22Rv1 (cell line): ENCODE measurements at regions not wholly inside any gene's neighbourhood (a gene's known extent, or its start where the extent isn't known, plus 50 kb on each side); places are given as distances from the start of the nearest gene placed in this dataset.

Experiments
- H3K27ac ChIP-seq: fragments of 450-650 bp; 2 replicates; pipeline ENCODE4 v1.5.1; 2017
- ZFX ChIP-seq: fragments of 450-650 bp; IDR thresholded peaks from 2 replicates; pipeline ENCODE4 v1.6.1; 2017; ENCODE audit warnings: antibody characterized with exemption, borderline replicate concordance
- TF ChIP-seq, protein P1 (sequence below): fragments of 450-650 bp; IDR thresholded peaks from 2 replicates; pipeline ENCODE4 v1.5.1; 2017; ENCODE audit warnings: mild to moderate bottlenecking

DNA sequence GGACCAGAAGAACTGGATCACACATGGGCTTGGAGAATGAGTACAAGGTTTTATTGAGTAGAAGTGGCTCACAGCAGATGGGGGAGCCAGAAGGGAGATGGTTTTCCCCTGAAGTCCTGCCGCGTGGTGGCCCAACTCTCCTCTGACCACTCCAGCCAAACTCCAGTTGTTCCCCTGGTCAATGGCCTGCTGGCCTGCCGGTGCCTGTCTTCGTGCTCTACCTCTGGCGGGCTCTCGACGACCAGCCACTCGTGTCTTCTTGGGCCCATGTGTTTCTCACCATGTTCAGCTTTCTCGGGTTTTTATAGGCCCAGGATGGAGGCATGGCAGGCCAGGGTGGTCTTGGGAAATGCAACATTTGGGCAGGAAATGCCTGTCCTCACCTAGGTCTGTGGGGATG, 519.6 kb downstream of the CYLC2 start:
- TF ChIP-seq, protein P1, sequence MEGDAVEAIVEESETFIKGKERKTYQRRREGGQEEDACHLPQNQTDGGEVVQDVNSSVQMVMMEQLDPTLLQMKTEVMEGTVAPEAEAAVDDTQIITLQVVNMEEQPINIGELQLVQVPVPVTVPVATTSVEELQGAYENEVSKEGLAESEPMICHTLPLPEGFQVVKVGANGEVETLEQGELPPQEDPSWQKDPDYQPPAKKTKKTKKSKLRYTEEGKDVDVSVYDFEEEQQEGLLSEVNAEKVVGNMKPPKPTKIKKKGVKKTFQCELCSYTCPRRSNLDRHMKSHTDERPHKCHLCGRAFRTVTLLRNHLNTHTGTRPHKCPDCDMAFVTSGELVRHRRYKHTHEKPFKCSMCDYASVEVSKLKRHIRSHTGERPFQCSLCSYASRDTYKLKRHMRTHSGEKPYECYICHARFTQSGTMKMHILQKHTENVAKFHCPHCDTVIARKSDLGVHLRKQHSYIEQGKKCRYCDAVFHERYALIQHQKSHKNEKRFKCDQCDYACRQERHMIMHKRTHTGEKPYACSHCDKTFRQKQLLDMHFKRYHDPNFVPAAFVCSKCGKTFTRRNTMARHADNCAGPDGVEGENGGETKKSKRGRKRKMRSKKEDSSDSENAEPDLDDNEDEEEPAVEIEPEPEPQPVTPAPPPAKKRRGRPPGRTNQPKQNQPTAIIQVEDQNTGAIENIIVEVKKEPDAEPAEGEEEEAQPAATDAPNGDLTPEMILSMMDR = no peak
- TF ChIP-seq ZFX = no peak
- H3K27ac ChIP-seq = no peak overlapping the region

DNA sequence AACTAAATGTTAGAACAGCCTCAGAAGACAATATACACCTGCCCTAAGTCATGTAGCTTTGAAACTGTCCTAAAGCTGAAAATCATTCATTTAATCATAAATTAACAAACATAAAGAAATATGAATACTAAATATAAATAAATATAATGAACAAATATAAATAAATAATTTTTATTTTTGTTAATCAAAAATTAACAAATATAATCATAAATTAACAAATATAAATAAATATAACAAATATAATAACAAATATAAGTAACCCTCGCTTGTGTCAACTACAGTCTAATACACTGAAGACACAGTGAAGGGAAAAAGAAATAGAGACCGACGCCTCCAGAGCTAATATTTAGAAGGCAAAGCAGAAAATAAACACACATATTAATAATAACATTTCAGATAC, 527.3 kb downstream of the CYLC2 start:
- TF ChIP-seq, protein P1 = no peak
- TF ChIP-seq ZFX = no peak
- H3K27ac ChIP-seq = no peak overlapping the region

DNA sequence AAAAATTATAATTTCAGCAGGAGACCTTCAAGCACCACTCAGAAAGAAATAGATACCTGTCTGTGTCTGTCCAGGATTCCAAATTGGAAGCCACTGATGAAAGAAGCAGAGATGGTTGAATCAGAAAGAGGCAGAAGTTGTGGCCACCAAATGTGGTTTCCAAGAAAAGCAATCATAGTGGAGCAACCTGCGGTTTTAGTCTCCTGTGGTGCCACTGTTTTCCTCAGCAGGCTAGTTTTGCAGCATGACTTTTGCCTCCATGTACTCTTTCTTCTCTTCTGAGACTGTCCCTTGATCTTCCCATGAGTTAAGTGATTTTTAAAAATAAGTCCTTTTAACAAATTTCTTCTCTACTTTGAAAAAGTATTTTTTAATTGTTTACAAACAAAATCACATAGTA, 535.8 kb downstream of the CYLC2 start:
- TF ChIP-seq, protein P1 = no peak
- TF ChIP-seq ZFX = no peak
- no peak overlapping the region for H3K27ac ChIP-seq

DNA sequence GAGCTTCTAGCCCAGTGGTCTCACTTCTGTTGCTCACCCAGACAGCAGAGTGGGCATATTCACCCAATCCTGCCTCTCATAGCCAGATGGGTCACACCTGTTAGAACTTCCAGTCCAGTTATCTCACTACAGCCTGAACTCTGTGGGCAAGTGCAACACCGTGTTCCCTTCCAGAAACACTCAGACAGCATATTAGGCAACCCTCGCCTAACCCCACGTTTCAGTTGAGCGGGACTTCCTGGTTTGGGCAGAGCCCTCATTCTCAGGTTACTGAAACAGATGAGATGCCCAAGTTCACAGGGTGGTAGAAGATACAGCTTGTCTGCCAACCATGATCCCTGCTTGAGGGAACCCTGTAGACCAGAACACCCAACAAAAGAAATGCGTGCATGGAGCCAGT, 538.2 kb downstream of the CYLC2 start:
- no peak overlapping the region for H3K27ac ChIP-seq
- TF ChIP-seq, protein P1 = no peak
- TF ChIP-seq ZFX = no peak

DNA sequence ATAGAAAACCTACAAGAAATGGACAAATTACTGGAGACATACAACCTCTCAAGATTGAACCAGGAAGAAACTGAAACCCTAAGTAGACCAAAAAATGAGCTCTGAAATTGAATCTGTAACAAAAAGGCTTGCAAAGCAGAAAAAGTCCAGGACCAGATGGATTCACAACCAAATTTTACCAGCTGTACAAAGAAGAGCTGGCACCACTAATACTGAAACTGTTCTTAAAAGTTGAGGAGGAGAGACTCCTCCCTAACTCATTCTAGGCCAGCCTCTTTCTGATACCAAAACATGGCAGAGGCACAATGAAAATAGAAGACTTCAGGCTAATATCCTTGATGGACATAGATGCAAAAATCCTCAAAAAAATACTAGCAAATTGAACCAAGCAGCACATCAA, 542.3 kb downstream of the CYLC2 start:
- TF ChIP-seq, protein P1 = no peak
- TF ChIP-seq ZFX = no peak
- no peak overlapping the region for H3K27ac ChIP-seq

DNA sequence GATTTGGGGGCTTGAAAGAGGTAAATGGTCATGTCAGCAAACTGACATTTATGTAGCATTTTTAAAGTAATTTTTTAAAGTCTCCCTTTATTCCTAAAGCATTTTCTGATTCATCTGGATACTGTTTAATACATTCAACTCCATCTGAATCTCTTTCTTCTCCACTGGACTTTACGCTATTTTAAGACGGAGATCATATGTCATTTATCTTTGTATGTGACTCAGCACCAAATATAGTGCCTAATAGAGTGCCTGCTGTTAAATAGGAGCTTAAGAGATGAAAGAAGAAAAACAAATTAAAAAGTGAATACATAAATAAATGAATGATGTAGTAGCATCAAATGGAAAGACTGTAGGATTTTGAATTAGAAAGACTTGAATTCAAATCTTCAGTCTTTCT, 548.8 kb upstream of the SMC2 start:
- no peak overlapping the region for H3K27ac ChIP-seq
- TF ChIP-seq, protein P1 = no peak
- no peak for TF ChIP-seq ZFX

DNA sequence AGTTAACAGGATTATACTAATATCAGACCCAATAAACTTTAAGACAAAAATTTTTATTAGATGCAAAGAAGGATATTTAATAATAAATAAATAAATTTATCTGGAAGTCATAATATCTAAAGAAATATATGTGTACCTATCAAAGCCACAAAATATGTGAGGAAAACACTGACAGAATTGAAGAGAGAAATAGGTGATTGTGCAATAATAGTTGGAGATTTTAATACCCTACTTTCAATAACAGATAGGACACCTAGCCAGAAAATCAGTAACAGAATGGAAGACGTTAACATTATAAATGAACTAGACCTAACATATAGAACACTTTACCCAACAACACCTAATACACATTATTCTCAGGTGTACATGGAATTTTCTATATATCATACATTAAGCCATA, 541.4 kb upstream of the SMC2 start:
- TF ChIP-seq, protein P1 = no peak
- TF ChIP-seq ZFX = no peak
- H3K27ac ChIP-seq = no peak overlapping the region
